ENCODE measurements at regions not wholly inside any gene's neighbourhood (a gene's known extent, or its start where the extent isn't known, plus 50 kb on each side); places are given as distances from the start of the nearest gene placed in this dataset.

GRCh38 chr9:10806868-10807267 lies 194.1 kb upstream of the PTPRD start:
- no peak for TF ChIP-seq CTCF (IDR thresholded peaks at IDR 0.05)
- no peak for TF ChIP-seq POLR2AphosphoS5 (IDR thresholded peaks at IDR 0.05)
- TF ChIP-seq POLR2A (IDR thresholded peaks at IDR 0.05): no peak

All from suprapubic skin (tissue), 4 donors.